KMS-11 (cell line): ENCODE measurements at regions not wholly inside any gene's neighbourhood (a gene's known extent, or its start where the extent isn't known, plus 50 kb on each side); places are given as distances from the start of the nearest gene placed in this dataset.

Experiments used
- H2AFZ ChIP-seq: fragments of 200-600 bp; sonication (generic); 2 replicates; pipeline ENCODE4 v1.6.1; 2016; ENCODE audit warnings: antibody characterized with exemption, mixed run types, low read depth
- H3K27ac ChIP-seq: fragments of 200-600 bp; sonication (generic); 2 replicates; pipeline ENCODE4 v1.6.1; 2016; ENCODE audit warnings: mild to moderate bottlenecking, mixed run types
- H3K27me3 ChIP-seq: fragments of 200-600 bp; sonication (generic); 2 replicates; pipeline ENCODE4 v1.6.1; 2017; ENCODE audit warnings: mild to moderate bottlenecking, low read depth, mixed run types, moderate library complexity; ENCODE audit not compliant: insufficient read depth
- H3K36me3 ChIP-seq: fragments of 200-600 bp; sonication (generic); 2 replicates; pipeline ENCODE4 v1.6.1; 2017; ENCODE audit warnings: mild to moderate bottlenecking, mixed run types; ENCODE audit not compliant: insufficient read depth
- H3K4me1 ChIP-seq: fragments of 200-600 bp; sonication (generic); 2 replicates; pipeline ENCODE4 v1.6.1; 2016; ENCODE audit warnings: mild to moderate bottlenecking, low read depth, mixed run types; ENCODE audit not compliant: poor library complexity, severe bottlenecking
- H3K4me2 ChIP-seq: fragments of 200-600 bp; sonication (generic); 2 replicates; pipeline ENCODE4 v1.7.0; 2016; ENCODE audit warnings: mild to moderate bottlenecking, mixed run types
- H3K4me3 ChIP-seq: fragments of 200-600 bp; sonication (generic); IDR thresholded peaks from 2 replicates; pipeline ENCODE4 v1.6.1; 2017; ENCODE audit warnings: low read depth, low read length, mixed read lengths; ENCODE audit not compliant: insufficient read depth
- H3K79me2 ChIP-seq: fragments of 200-600 bp; sonication (generic); 2 replicates; pipeline ENCODE4 v1.6.1; 2016; ENCODE audit warnings: low read depth, mixed run types; ENCODE audit not compliant: insufficient read depth
- H3K9ac ChIP-seq: fragments of 200-600 bp; sonication (generic); 2 replicates; pipeline ENCODE4 v1.6.1; 2016; ENCODE audit warnings: mild to moderate bottlenecking, mixed run types
- H4K20me1 ChIP-seq: fragments of 200-600 bp; sonication (generic); 2 replicates; pipeline ENCODE4 v1.6.1; 2016; ENCODE audit warnings: mild to moderate bottlenecking, mixed run types; ENCODE audit not compliant: insufficient read depth
- CTCF ChIP-seq: fragments of 200-600 bp; sonication (generic); conservative IDR thresholded peaks from 2 replicates; pipeline ENCODE4 v1.6.1; 2017; ENCODE audit warnings: low read depth, mild to moderate bottlenecking, antibody characterized with exemption, low read length, moderate library complexity, mixed read lengths

GRCh38 chr22:47547881-47548650 is 785.6 kb downstream of the TBC1D22A start:
- H3K4me3 ChIP-seq = no peak overlapping the region
- H3K36me3 ChIP-seq = no peaks in the 10 kb centered on the region
- H2AFZ ChIP-seq = no peak overlapping the region
- H3K9ac ChIP-seq = no peak overlapping the region
- TF ChIP-seq CTCF = no peak
- H3K79me2 ChIP-seq = no peaks in the 10 kb centered on the region
- H3K4me2 ChIP-seq = no peak overlapping the region
- no peaks in the 10 kb centered on the region for H4K20me1 ChIP-seq
- no peak overlapping the region for H3K27ac ChIP-seq
- no peaks in the 10 kb centered on the region for H3K27me3 ChIP-seq
- no peaks in the 10 kb centered on the region for H3K4me1 ChIP-seq

GRCh38 chr22:47547239-47547661 is 784.8 kb downstream of the TBC1D22A start:
- Histone ChIP-seq H3K36me3 (no peaks in the 10 kb centered on the region), H4K20me1 (no peaks in the 10 kb centered on the region), H3K9ac (no peak overlapping the region), H3K27me3 (no peaks in the 10 kb centered on the region), H2AFZ (no peak overlapping the region), H3K79me2 (no peaks in the 10 kb centered on the region), H3K4me2 (no peak overlapping the region), H3K4me1 (no peaks in the 10 kb centered on the region), H3K27ac (no peak overlapping the region), H3K4me3 (no peak overlapping the region)
- TF ChIP-seq CTCF = no peak

- Histone ChIP-seq H3K36me3 (no peaks in the 10 kb centered on the region), H3K27ac (no peak overlapping the region), H3K4me2 (no peak overlapping the region), H4K20me1 (no peaks in the 10 kb centered on the region), H3K9ac (no peak overlapping the region), H3K4me3 (no peak overlapping the region), H3K79me2 (no peaks in the 10 kb centered on the region), H3K27me3 (no peaks in the 10 kb centered on the region), H3K4me1 (no peaks in the 10 kb centered on the region), H2AFZ (no peak overlapping the region)
- TF ChIP-seq CTCF = no peak
Measured at GRCh38 chr22:47544696-47545095, 782.2 kb downstream of the TBC1D22A start.

- no peaks in the 10 kb centered on the region for H3K36me3 ChIP-seq
- no peak for TF ChIP-seq CTCF
- no peaks in the 10 kb centered on the region for H3K27me3 ChIP-seq
- H4K20me1 ChIP-seq = no peaks in the 10 kb centered on the region
- no peak overlapping the region for H2AFZ ChIP-seq
- H3K79me2 ChIP-seq = no peaks in the 10 kb centered on the region
- H3K9ac ChIP-seq = no peak overlapping the region
- no peak overlapping the region for H3K27ac ChIP-seq
- no peaks in the 10 kb centered on the region for H3K4me1 ChIP-seq
- no peak overlapping the region for H3K4me2 ChIP-seq
- no peak overlapping the region for H3K4me3 ChIP-seq
Measured at GRCh38 chr22:47543447-47543846, 781.0 kb downstream of the TBC1D22A start.
